HUES6 (cell line): ENCODE measurements at regions not wholly inside any gene's neighbourhood (a gene's known extent, or its start where the extent isn't known, plus 50 kb on each side); places are given as distances from the start of the nearest gene placed in this dataset.

ENCODE experiments used
- H3K27ac ChIP-seq: 2 replicates; pipeline ENCODE4 v1.7.0; 2013; ENCODE audit warnings: low read depth, mild to moderate bottlenecking, low read length, inconsistent platforms
- H3K27me3 ChIP-seq: 2 replicates; pipeline ENCODE4 v1.6.1; 2013; ENCODE audit warnings: low read length; ENCODE audit not compliant: control insufficient read depth, insufficient read depth
- H3K36me3 ChIP-seq: 2 replicates; pipeline ENCODE4 v1.6.1; 2013; ENCODE audit warnings: low read length; ENCODE audit not compliant: control insufficient read depth, insufficient read depth
- H3K4me1 ChIP-seq: 2 replicates; pipeline ENCODE4 v1.6.1; 2013; ENCODE audit warnings: low read length; ENCODE audit not compliant: control insufficient read depth, insufficient read depth
- H3K4me3 ChIP-seq: 2 replicates; pipeline ENCODE4 v1.5.1; 2013; ENCODE audit warnings: low read depth, low read length
- H3K9ac ChIP-seq: one replicate; pipeline ENCODE4 v1.6.1; 2013; ENCODE audit warnings: mild to moderate bottlenecking, low read length
- H3K9me3 ChIP-seq: 2 replicates; pipeline ENCODE4 v1.6.1; 2013; ENCODE audit warnings: low read depth, low read length; ENCODE audit not compliant: control insufficient read depth, insufficient read depth

DNA sequence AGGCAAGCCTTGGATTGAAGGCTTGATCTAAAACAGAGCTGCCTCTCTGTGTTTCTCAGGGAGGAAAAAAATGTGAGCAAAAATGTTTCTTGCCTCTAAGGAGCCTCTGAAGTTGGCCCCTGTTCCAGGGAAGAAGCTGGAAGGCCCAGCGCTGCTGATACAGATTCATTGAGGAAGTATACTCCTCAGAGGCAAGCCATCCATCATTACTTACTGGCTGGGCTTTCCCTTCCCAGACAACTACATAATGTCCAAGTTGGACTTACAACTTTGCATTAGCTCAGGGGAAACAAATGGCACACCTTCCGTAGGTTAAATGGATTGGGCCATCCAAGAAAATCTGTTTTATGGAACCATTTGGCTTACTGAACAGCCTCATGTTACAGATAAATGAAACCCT lies 263.7 kb upstream of the SEL1L start:
- peaks cover 9% of the 10 kb centered on the region; the same call in 1 of the 2 replicates for H3K4me1 ChIP-seq
- no peak overlapping the region for H3K9ac ChIP-seq
- no peaks in the 10 kb centered on the region for H3K36me3 ChIP-seq
- H3K4me3 ChIP-seq: no peak overlapping the region
- no peaks in the 10 kb centered on the region; the same call in 1 of the 2 replicates for H3K27me3 ChIP-seq
- H3K9me3 ChIP-seq: no peaks in the 10 kb centered on the region
- H3K27ac ChIP-seq: no peak overlapping the region

DNA sequence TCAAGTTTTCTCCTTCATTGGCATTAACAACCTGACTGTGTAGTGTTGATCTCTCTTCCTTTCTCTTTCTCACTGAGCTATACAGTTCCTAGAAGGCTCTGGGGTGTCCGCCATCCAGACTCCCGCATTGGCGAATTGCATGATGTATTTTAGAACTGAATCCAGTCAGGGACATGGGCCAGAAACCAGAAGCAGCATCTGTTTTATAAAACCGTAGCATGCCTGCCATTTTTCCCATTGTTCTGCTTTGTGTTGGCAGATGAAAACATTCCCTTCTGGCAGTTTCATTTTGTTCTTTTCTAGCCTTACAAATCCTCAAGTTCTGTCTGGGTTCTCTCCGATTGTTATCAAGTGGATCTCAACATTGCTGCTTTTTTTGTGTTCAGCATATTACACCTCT lies 268.3 kb upstream of the SEL1L start:
- no peaks in the 10 kb centered on the region for H3K36me3 ChIP-seq

DNA sequence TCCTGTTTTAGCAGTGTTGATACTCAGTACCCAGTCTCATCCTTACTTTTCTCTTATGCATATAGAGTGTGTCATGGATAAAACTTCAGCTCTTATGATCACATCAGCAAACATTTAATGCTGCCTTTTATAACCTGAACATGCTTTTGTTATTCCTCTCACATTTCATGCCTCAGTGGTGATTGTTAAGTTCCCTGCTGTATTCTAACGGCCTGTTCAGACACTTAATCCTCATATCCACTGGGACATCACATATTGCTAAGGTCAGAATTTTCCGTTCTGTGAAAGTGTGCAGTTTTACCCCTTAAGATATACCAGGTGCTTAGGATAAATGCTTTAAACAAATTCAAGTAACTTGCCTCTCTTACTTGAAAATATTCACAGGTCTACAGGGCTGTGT lies 268.7 kb upstream of the SEL1L start:
- no peak overlapping the region for H3K4me3 ChIP-seq
- H3K27me3 ChIP-seq: no peaks in the 10 kb centered on the region
- no peaks in the 10 kb centered on the region for H3K9me3 ChIP-seq
- no peaks in the 10 kb centered on the region for H3K4me1 ChIP-seq
- H3K9ac ChIP-seq: no peak overlapping the region
- H3K27ac ChIP-seq: no peak overlapping the region
- no peaks in the 10 kb centered on the region for H3K36me3 ChIP-seq

More for the DNA sequence above, 268.3 kb upstream of the SEL1L start:
- Histone ChIP-seq H3K4me3 (no peak overlapping the region), H3K9ac (no peak overlapping the region), H3K4me1 (no peaks in the 10 kb centered on the region), H3K27ac (no peak overlapping the region), H3K9me3 (no peaks in the 10 kb centered on the region), H3K27me3 (no peaks in the 10 kb centered on the region)

DNA sequence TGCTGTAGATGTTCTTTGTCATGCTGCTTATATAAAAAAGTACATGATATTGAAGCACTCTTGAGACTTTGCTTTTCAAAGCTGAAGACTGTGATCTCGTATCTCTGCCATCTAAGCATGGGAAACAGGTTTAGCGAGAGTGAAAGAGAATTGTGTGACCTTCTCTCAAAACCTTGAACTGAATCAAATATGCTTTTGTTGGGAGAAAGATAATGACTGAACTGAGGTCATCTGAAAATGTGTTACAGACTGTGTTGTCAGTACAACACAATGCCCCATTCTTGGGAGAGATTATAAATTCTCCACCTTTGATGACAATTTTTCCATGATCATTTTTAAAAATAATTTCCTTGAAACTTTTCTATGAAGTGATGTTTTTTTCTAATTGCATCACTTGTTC lies 272.1 kb upstream of the SEL1L start:
- no peaks in the 10 kb centered on the region for H3K36me3 ChIP-seq
- no peaks in the 10 kb centered on the region for H3K27me3 ChIP-seq
- no peak overlapping the region for H3K9ac ChIP-seq
- no peak overlapping the region for H3K27ac ChIP-seq
- no peaks in the 10 kb centered on the region for H3K4me1 ChIP-seq
- no peak overlapping the region for H3K4me3 ChIP-seq
- no peaks in the 10 kb centered on the region for H3K9me3 ChIP-seq

DNA sequence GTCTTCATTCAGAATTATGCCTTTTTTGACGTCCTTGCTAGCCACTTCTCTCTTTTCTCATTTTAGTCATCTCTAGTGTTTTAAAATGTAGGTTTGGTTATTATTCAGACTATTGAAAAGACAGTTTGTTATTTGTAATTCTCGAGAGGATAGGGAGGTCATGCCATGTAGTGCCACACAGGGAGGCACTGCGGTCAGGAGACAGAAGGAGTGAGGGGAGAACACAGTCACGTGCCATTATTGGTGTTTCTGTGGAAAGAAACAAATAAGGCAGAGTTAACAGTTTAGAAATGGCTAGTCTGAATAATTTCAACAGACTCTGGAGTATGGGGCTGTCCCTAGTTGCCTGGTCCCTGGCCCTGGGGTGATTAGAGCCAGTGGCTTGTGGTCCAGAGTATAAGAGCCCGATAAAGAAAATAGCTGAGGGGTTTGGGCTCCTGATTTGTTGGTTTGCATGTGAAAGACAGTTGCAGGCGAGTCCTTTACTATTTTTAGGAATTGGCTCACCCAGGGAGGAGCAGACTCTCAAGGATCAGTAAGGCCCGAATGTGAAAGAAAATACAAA lies 278.1 kb upstream of the SEL1L start:
- Histone ChIP-seq H3K27ac (no peak overlapping the region), H3K9ac (no peak overlapping the region), H3K27me3 (no peaks in the 10 kb centered on the region), H3K4me3 (no peak overlapping the region), H3K9me3 (no peaks in the 10 kb centered on the region), H3K36me3 (no peaks in the 10 kb centered on the region), H3K4me1 (peaks cover 9% of the 10 kb centered on the region; the same call in 1 of the 2 replicates)

DNA sequence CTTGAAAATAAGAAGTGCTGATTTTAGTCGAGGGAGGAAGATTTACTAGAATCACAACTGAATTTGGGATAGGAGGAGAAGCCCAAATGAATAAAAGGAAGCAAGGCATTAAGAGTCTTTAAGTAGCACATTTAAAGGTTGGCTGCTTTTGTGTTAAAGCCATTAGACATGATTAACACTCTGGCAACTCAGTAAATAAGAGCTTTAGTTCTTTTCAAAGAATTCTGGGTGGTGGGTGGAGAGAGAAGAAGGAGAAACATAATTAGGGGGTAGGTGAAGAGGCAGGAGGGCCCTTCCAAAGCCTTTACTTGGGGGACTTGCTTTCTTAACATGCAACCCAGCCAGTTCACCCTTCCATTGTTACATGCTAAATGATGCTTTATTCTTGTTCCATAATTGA lies 284.6 kb upstream of the SEL1L start:
- Histone ChIP-seq H3K4me3 (no peak overlapping the region), H3K9ac (no peak overlapping the region), H3K4me1 (0 out of 2 replicates have a peak, but pooled peaks cover 5% of the 10 kb centered on the region), H3K9me3 (peaks cover 14% of the 10 kb centered on the region), H3K27ac (no peak overlapping the region), H3K36me3 (no peaks in the 10 kb centered on the region), H3K27me3 (no peaks in the 10 kb centered on the region)

DNA sequence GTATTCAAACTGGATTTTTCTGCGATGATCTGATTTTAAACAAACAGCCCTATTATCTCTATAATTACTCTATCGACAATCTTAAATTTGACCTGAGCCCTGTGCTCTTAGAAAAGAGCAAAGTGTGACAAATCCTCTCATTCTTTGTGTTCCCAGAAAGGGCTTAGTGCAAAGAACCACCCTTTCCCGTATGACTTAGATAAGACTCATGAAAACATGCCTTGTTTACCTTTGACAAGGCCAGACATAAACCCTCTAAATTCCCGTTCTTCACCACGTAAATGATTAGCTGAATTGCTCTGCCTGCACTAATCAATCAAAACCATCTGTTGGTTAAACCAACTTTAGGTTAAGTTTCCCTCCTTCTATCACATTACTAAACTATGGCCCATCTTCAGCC lies 285.7 kb upstream of the SEL1L start:
- Histone ChIP-seq H3K27me3 (no peaks in the 10 kb centered on the region), H3K4me1 (0 out of 2 replicates have a peak, but pooled peaks cover 5% of the 10 kb centered on the region), H3K4me3 (no peak overlapping the region), H3K9me3 (peaks cover 14% of the 10 kb centered on the region), H3K36me3 (no peaks in the 10 kb centered on the region), H3K9ac (no peak overlapping the region), H3K27ac (no peak overlapping the region)

DNA sequence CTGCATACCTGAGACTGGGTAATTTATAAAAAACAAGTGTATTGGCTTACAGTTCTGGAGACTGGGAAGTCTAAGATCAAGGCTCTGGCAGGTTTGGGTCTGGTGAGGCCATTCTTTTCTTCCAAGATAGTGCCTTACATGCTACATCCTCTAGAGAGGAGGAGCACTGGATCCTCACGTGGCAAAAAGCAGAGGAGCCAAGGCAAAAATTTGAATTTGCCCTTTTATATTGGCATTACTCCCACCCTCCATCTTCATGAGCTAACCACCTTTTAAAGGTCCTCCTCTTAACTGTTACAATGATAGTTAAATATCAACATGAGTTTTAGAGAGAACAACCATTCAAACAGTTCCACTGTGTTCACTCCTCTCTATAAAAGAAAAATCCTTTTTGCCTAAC lies 286.3 kb upstream of the SEL1L start:
- H3K36me3 ChIP-seq: no peaks in the 10 kb centered on the region
- no peaks in the 10 kb centered on the region for H3K27me3 ChIP-seq
- no peak overlapping the region for H3K9ac ChIP-seq
- H3K4me1 ChIP-seq: 0 out of 2 replicates have a peak, but pooled peaks cover 5% of the 10 kb centered on the region
- H3K27ac ChIP-seq: no peak overlapping the region
- H3K4me3 ChIP-seq: no peak overlapping the region
- peaks cover 14% of the 10 kb centered on the region for H3K9me3 ChIP-seq

DNA sequence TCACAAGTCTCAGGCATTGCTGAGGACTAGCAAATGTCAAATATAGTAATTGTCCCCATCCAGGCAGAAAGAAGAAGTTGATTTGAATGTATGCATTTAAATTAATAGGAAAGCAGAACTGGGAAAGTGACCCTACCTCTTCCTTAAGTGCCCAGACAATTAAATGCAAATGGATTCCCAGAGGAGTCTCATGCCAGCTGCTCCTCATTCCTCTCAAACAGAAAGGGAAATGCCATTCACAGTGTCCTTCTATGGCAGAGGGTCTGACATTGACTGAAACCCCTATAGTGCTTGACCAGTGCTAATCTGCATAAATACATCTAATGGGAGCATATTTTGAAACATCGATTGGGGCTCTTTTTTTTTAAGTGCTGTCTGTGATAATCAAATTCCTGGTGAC lies 292.4 kb upstream of the SEL1L start:
- Histone ChIP-seq H3K4me3 (no peak overlapping the region), H3K9ac (no peak overlapping the region), H3K9me3 (peaks cover 13% of the 10 kb centered on the region), H3K4me1 (peaks cover 8% of the 10 kb centered on the region; the same call in 1 of the 2 replicates), H3K27ac (no peak overlapping the region), H3K36me3 (no peaks in the 10 kb centered on the region), H3K27me3 (no peaks in the 10 kb centered on the region)

DNA sequence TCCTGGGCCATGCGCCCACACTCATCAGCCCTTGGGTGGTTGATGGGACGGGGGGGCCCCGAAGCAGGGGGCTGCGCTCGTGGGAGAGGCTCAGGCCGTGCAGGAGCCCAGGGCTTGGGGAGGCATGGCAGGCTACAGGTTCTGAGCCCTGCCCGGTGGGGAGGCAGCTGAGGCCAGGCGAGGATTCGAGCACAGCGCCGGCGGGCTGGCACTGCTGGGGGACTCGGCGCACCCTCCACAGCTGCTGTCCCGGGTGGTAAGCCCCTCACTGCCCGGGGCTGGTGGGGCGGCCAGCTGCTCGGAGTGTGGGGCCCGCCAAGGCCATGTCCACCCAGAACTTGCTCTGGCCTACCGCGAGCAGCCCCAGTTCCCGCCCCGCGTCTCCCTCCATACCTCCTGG lies 295.8 kb upstream of the SEL1L start:
- Histone ChIP-seq H3K27ac (no peak overlapping the region), H3K36me3 (no peaks in the 10 kb centered on the region), H3K9ac (no peak overlapping the region), H3K27me3 (no peaks in the 10 kb centered on the region), H3K4me1 (peaks cover 15% of the 10 kb centered on the region; the same call in 1 of the 2 replicates), H3K4me3 (no peak overlapping the region), H3K9me3 (peaks cover 3% of the 10 kb centered on the region; the same call in 1 of the 2 replicates)

DNA sequence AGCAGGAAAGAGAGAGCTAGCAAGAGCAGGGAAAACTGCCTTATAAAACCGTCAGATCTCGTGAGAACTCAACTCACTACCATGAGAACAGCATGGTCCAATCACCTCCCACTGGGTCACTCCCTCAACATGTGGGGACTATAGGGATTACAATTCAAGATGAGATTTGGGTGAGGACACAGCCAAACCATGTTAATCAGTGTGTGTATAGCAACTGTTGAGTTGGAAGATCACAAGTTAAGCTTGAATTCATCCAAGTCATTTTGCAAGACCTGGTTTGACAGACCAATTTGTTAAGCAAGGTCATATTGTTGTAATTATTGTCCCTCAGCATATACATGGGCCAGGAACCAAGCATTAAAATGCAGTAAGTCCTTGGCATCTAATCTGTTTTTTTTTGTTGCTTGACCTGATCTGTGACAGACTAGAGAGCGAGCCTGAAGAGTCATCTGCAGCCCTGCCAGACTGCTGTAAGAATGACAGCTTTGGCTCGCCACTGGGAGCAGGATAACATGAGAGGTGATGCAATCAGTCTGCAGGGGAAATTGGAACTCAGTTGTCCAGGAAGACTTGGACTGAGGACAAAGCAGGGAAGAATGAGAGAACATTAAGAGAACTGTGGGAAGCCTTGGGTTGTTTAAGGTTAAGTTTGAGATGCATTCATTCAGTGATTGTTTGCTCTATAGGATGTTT lies 297.6 kb upstream of the SEL1L start:
- Histone ChIP-seq H3K4me1 (peaks cover 9% of the 10 kb centered on the region; the same call in 1 of the 2 replicates), H3K36me3 (no peaks in the 10 kb centered on the region), H3K27ac (no peak overlapping the region), H3K9ac (no peak overlapping the region), H3K4me3 (no peak overlapping the region), H3K27me3 (no peaks in the 10 kb centered on the region), H3K9me3 (peaks cover 14% of the 10 kb centered on the region)
